ENCODE measurements at regions not wholly inside any gene's neighbourhood (a gene's known extent, or its start where the extent isn't known, plus 50 kb on each side); places are given as distances from the start of the nearest gene placed in this dataset.

- TF ChIP-seq CTCF (IDR thresholded peaks at IDR 0.05) (no peak), YY1 (IDR thresholded peaks at IDR 0.05; ENCODE audit: low read depth) (no peak), PBX3 (IDR thresholded peaks at IDR 0.05) (no peak), EZH2phosphoT487 (IDR thresholded peaks at IDR 0.05; ENCODE audit: borderline replicate concordance, low read depth) (no peak), IRF3 (IDR thresholded peaks at IDR 0.05; ENCODE audit: low read depth, low read length) (no peak)
Observed at GRCh38 chr7:41020056-41020455, 682.8 kb downstream of the INHBA start.

Measured in SK-N-SH (cell line).